ENCODE measurements at regions not wholly inside any gene's neighbourhood (a gene's known extent, or its start where the extent isn't known, plus 50 kb on each side); places are given as distances from the start of the nearest gene placed in this dataset.
"Not testable (repeated sequence)": the region's sequence is repeated elsewhere in the genome, so short reads cannot be mapped to it uniquely, and the experiment has no call there.

DNA sequence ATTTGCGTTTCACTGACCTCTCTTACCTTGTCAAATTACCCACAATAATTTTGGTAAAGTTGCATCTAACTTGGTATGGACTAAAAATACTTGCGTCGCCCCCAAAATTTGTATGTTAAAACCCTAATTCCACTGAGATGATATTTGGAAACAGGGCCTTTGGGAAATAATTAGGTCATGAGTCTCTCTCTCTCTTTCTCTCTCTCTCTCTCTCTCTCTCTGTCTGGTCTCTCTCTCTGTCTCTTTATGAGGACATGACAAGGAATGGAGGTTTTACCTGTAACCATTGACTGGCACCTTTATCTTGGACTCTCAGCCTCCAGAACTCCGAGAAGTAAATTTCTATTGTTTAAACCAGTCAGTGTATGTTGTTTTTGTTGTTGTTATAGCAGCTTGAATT lies 111.5 kb upstream of the BDP1 start:
- H3K36me3 ChIP-seq; DNase-seq; H3K9me3 ChIP-seq; intact Hi-C loops (cut with DNase I); H3K27me3 ChIP-seq; H3K27ac ChIP-seq; H3K4me1 ChIP-seq; ATAC-seq; H3K4me3 ChIP-seq: not testable (repeated sequence)
- WGBS (ENCODE audit: insufficient coverage, low coverage, low lambda C conversion rate, missing lambda C conversion rate), result no CpG with 5 or more reads among the region's 4 CpGs

- ATAC-seq, result not testable (repeated sequence)
- 51% methylated on average over 5 of the region's 6 CpGs for WGBS (ENCODE audit: insufficient coverage, low coverage, low lambda C conversion rate, missing lambda C conversion rate)
These were observed 82.8 kb upstream of the BDP1 start for GRCh38 chr5:71372601-71373000.

DNA sequence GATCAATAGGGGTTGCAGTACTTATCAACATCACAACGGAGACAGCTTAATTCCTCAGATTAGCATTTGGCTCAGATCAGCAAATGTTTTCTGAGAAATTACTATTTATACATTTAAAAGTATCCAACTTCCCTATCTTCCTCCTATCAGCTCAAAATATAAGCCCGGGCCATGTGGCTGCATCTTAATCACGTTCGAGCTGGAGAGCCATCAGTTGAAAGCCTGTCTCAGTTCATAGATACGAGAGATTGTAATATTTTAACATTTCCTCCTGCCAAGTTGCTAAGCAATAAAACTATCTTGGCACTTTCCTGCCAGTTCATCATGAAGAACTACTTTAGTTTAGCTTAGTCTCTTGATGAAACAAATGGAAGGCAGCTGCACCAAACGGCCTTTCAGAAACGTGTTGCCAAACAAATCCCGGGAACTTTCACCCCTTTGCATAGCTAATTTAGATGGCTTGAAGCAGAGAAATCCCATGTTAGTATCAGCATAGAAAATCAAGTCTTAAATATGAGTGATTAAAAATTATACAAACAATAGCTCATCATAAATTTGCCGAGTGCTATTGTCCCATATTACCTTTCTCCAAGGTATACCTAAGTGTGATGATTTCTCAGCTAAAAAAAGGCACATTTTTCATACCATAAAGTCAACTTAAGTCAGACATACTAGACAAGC lies 82.3 kb upstream of the BDP1 start:
- DNase-seq; H3K4me3 ChIP-seq; H3K36me3 ChIP-seq; ATAC-seq; H3K27me3 ChIP-seq; H3K27ac ChIP-seq; intact Hi-C loops (cut with DNase I); H3K4me1 ChIP-seq; H3K9me3 ChIP-seq: not testable (repeated sequence)
- WGBS (ENCODE audit: insufficient coverage, low coverage, low lambda C conversion rate, missing lambda C conversion rate), result 46% methylated on average over 9 of the region's 9 CpGs

More at GRCh38 chr5:71372601-71373000, 82.8 kb upstream of the BDP1 start:
- intact Hi-C loops (cut with DNase I); H3K27ac ChIP-seq; H3K36me3 ChIP-seq; DNase-seq; H3K4me1 ChIP-seq; H3K4me3 ChIP-seq; H3K27me3 ChIP-seq; H3K9me3 ChIP-seq: not testable (repeated sequence)

DNA sequence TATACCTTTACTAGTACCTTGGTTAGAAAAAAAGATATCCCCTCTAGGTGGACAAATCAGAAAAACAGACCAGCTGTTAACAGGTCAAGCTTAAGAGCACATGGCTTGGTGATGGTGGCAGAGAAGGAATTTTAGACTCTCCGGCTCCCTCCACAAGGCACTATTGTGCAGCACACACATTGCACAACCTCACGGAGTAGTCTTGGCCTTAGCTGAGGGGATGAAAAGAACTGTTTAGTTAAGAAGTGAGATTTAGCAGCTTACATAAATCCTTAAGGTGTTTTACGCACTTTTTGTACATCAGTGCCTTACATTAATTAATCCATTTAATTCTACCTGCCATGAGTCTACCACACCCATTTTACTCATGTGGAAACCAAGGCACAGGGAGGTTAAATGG lies 71.2 kb upstream of the BDP1 start:
- H3K9me3 ChIP-seq; intact Hi-C loops (cut with DNase I); ATAC-seq; H3K27ac ChIP-seq; H3K4me1 ChIP-seq; H3K36me3 ChIP-seq; DNase-seq; H3K4me3 ChIP-seq; H3K27me3 ChIP-seq: not testable (repeated sequence)
- 77% methylated on average over 3 of the region's 3 CpGs for WGBS (ENCODE audit: insufficient coverage, low coverage, low lambda C conversion rate, missing lambda C conversion rate)

DNA sequence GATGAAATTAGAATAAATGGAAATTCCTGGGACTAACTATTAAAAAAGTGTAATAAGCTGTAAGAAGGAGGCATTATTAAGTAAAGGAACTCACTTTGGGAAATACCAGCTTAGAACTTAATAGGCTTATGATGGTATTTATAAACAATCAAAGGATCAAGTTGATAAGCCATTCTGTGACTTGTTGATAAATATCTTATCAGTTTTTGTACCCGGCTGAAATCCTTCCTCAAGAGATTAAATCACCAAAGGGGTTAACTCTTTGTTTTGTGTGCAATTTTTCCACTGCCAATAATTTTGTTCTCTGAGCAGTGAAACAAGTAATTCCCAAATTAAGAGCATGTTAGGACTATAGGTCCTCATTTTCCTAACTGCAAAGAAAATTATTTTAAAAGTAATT lies 70.7 kb upstream of the BDP1 start:
- Histone ChIP-seq H3K27me3 (no peaks in the 10 kb centered on the region), H3K4me3 (no peak overlapping the region), H3K36me3 (no peaks in the 10 kb centered on the region), H3K4me1 (no peaks in the 10 kb centered on the region), H3K9me3 (no peaks in the 10 kb centered on the region), H3K27ac (no peak overlapping the region)
- intact Hi-C loops (cut with DNase I), result no loop called here
- ATAC-seq (no peak), DNase-seq (no peak)
- no peak for TF ChIP-seq CTCF (IDR thresholded peaks at IDR 0.05)
- TF ChIP-seq POLR2A (IDR thresholded peaks at IDR 0.05), result no peak
- 25% methylated on average over 1 of the region's 1 CpG for WGBS (ENCODE audit: insufficient coverage, low coverage, low lambda C conversion rate, missing lambda C conversion rate)

- H3K4me3 ChIP-seq; DNase-seq; H3K27me3 ChIP-seq; H3K36me3 ChIP-seq; H3K9me3 ChIP-seq; ATAC-seq; H3K27ac ChIP-seq; H3K4me1 ChIP-seq; intact Hi-C loops (cut with DNase I): not testable (repeated sequence)
- 55% methylated on average over 7 of the region's 9 CpGs for WGBS (ENCODE audit: insufficient coverage, low coverage, low lambda C conversion rate, missing lambda C conversion rate)
These were observed 70.2 kb upstream of the BDP1 start for GRCh38 chr5:71385208-71385607.

DNA sequence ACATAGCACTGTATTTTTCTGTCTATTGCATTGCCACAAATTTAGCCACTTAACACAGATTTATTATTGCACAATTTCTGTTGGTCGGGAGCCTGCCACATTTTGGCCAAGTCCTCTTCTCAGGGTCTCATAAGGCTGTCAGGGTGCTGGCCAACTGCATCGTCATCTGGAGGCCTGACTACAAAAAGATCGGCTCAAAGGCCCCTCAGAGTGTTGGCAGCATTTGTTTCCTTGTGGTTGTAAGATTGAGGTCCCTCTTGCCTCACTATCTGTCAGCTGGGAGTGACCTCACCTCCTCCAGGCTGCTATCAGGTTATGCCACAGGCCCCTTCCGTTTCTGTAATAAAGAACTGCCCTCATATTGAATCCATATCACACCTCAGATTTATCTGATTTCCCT lies 67.3 kb upstream of the BDP1 start:
- H3K36me3 ChIP-seq; H3K9me3 ChIP-seq; H3K27me3 ChIP-seq; H3K4me1 ChIP-seq; H3K4me3 ChIP-seq; intact Hi-C loops (cut with DNase I); H3K27ac ChIP-seq: not testable (repeated sequence)
- peak in 2 of 3 donors; percentile 20 to 31 for DNase-seq
- peak in 3 of 4 donors; percentile 35 to 64 (median 58) for ATAC-seq
- WGBS (ENCODE audit: insufficient coverage, low coverage, low lambda C conversion rate, missing lambda C conversion rate), result 4% methylated on average over 2 of the region's 4 CpGs

DNA sequence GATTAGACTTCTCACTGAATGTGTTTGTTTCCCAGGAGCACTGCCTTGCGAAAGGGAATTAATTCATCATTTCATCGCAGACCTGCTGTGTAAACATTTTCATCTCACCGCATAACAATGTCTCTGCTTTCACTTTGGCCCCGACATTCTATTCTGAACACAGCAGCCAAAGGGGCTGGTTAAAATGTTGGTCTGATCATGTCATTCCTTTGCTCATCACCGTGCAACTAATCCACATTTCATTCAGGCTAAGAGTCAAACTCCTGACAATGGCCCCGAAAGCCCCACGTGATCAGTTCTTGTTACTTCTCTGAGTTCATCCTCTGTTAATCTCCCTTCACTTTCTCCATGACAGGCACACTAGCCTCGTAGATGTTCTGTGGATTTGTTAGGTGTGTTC lies 57.1 kb upstream of the BDP1 start:
- H3K27me3 ChIP-seq; intact Hi-C loops (cut with DNase I); H3K4me1 ChIP-seq; H3K36me3 ChIP-seq; H3K27ac ChIP-seq; H3K9me3 ChIP-seq; DNase-seq; H3K4me3 ChIP-seq: not testable (repeated sequence)
- 62% methylated on average over 5 of the region's 8 CpGs for WGBS (ENCODE audit: insufficient coverage, low coverage, low lambda C conversion rate, missing lambda C conversion rate)
- ATAC-seq, result peak in 1 of 4 donors; percentile 69

DNA sequence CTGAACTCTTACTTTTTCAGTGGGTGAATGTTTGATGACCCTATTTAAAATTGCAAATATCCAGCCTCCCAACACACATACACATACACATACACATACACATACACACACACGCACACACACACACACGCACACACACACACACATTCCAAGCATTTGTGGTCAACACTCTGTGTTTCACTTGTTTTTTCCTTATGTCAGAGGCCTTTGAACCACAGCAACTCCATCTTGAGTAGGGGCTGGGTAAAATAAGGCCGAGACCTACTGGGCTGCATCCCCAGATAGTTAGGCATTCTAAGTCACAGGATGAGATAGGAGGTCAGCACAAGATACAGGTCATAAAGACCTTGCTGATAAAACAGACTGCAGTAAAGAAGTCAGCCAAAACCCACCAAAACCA lies 56.6 kb upstream of the BDP1 start:
- intact Hi-C loops (cut with DNase I); H3K4me3 ChIP-seq; H3K27ac ChIP-seq; H3K36me3 ChIP-seq; DNase-seq; H3K9me3 ChIP-seq; H3K27me3 ChIP-seq; H3K4me1 ChIP-seq; ATAC-seq: not testable (repeated sequence)
- 72% methylated on average over 3 of the region's 3 CpGs for WGBS (ENCODE audit: insufficient coverage, low coverage, low lambda C conversion rate, missing lambda C conversion rate)

- intact Hi-C loops (cut with DNase I); H3K4me1 ChIP-seq; H3K27ac ChIP-seq; DNase-seq; H3K4me3 ChIP-seq; H3K9me3 ChIP-seq; ATAC-seq; H3K36me3 ChIP-seq; H3K27me3 ChIP-seq: not testable (repeated sequence)
- WGBS (ENCODE audit: insufficient coverage, low coverage, low lambda C conversion rate, missing lambda C conversion rate), result 32% methylated on average over 3 of the region's 3 CpGs
These were observed 56.0 kb upstream of the BDP1 start for GRCh38 chr5:71399443-71399842.

DNA sequence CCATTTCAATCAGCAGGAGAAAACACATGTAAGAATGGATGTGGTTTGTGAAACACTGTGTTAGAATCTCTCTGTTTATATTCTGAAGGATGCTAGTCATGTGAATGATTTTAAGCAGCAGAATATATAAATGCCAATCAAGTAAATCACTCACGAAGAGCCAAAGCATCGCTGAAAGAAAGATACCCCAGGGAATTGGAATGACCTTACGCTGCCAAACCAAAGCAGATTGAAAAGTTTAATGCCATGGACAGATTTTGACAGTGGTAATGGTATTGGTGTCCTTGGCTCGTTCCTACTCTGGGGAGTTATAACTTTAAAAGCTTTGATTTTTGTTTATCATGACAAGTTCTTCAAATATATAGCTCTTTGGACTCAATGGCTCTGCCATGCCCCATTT lies 54.8 kb upstream of the BDP1 start:
- intact Hi-C loops (cut with DNase I); H3K9me3 ChIP-seq; H3K4me3 ChIP-seq; H3K27me3 ChIP-seq; DNase-seq; H3K36me3 ChIP-seq; H3K27ac ChIP-seq; ATAC-seq; H3K4me1 ChIP-seq: not testable (repeated sequence)
- WGBS (ENCODE audit: insufficient coverage, low coverage, low lambda C conversion rate, missing lambda C conversion rate), result 84% methylated on average over 4 of the region's 4 CpGs

All from right lobe of liver (tissue), 6 donors.